ENCODE measurements at regions not wholly inside any gene's neighbourhood (a gene's known extent, or its start where the extent isn't known, plus 50 kb on each side); places are given as distances from the start of the nearest gene placed in this dataset.

DNA sequence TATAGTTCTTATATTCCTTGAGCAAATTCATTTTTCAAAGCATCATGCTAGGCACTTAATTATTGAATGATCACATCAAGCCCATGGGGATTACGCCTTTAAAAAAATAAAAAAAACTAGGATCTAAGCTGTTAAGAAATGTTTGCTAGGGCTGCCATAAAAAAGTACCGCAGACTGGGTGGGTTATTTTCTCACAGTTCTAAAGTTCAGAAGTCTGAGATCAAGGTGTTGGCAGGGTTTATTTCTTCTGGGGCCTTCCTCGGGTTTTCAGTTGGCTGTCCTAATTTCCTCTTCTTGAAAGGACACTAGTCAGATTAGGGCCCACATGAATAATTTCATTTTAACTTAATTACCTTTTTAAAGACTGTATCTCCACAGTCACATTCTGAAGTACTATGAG lies 165.6 kb upstream of the RIMS1 start:
- TF ChIP-seq, protein P1, sequence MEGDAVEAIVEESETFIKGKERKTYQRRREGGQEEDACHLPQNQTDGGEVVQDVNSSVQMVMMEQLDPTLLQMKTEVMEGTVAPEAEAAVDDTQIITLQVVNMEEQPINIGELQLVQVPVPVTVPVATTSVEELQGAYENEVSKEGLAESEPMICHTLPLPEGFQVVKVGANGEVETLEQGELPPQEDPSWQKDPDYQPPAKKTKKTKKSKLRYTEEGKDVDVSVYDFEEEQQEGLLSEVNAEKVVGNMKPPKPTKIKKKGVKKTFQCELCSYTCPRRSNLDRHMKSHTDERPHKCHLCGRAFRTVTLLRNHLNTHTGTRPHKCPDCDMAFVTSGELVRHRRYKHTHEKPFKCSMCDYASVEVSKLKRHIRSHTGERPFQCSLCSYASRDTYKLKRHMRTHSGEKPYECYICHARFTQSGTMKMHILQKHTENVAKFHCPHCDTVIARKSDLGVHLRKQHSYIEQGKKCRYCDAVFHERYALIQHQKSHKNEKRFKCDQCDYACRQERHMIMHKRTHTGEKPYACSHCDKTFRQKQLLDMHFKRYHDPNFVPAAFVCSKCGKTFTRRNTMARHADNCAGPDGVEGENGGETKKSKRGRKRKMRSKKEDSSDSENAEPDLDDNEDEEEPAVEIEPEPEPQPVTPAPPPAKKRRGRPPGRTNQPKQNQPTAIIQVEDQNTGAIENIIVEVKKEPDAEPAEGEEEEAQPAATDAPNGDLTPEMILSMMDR (conservative IDR thresholded peaks at IDR 0.05; ENCODE audit: low read length): no peak
- no peak for TF ChIP-seq EZH2phosphoT487 (IDR thresholded peaks at IDR 0.05; ENCODE audit: borderline replicate concordance)

All from Loucy (cell line).